ENCODE measurements at regions not wholly inside any gene's neighbourhood (a gene's known extent, or its start where the extent isn't known, plus 50 kb on each side); places are given as distances from the start of the nearest gene placed in this dataset.

DNA sequence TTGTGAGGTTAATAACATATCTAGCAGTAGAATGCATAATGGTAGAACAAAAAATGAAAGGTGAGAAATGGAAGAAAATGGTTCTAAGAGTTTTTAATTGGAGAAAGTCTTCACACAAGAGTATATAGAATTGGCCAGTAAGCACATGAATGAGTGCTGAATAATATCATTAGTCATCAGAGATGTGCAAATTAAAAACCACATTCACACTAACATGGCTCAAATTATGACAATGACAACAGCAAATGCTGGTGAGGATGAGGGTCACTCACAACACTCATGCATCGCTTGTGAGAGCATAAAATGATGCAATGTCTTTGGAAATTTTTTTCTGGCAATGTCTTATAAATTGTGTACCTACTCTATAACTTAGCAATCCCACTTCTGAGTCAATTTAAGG is 1355.4 kb upstream of the ACVR2A start:
- H3K4me3 ChIP-seq (ENCODE audit: low read length) = no peak overlapping the region
- H3K27me3 ChIP-seq (ENCODE audit: control insufficient read depth, insufficient read depth, low read length) = no peaks in the 10 kb centered on the region
- no peak overlapping the region for H3K27ac ChIP-seq (ENCODE audit: low read length)
- peaks cover under 1% of the 10 kb centered on the region for H3K9me3 ChIP-seq (replicated peaks; ENCODE audit: control insufficient read depth, low read depth, low read length)
- WGBS (ENCODE audit: insufficient coverage) = no CpG with 5 or more reads among the region's 1 CpG
- H3K4me1 ChIP-seq (ENCODE audit: control insufficient read depth, insufficient read depth, low read length) = no peaks in the 10 kb centered on the region
- H3K36me3 ChIP-seq (ENCODE audit: control insufficient read depth, insufficient read depth, low read length) = no peaks in the 10 kb centered on the region
- no peak for DNase-seq

DNA sequence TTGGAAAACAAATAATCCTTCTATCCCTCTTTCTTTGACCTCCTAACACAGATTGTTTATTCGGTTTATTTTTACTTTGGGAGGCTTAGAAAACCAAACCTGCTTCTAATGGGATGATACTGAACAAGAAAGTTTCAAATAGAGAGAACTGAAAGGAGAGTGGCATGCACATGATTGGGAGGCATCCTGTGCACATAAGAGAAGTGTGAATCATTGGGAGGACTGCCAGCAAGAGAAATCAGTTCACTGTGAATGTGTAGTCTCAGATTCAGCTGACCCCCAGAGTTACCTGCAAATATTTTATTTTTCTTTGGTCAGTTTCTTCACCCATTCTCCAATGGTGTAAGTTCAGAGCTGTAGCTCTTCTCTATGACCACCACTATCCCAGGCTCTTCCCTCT is 1363.2 kb upstream of the ACVR2A start:
- no CpG with 5 or more reads among the region's 1 CpG for WGBS (ENCODE audit: insufficient coverage)
- H3K9me3 ChIP-seq (replicated peaks; ENCODE audit: control insufficient read depth, low read depth, low read length) = no peaks in the 10 kb centered on the region
- DNase-seq = no peak
- no peaks in the 10 kb centered on the region for H3K36me3 ChIP-seq (ENCODE audit: control insufficient read depth, insufficient read depth, low read length)
- no peaks in the 10 kb centered on the region for H3K27me3 ChIP-seq (ENCODE audit: control insufficient read depth, insufficient read depth, low read length)
- no peaks in the 10 kb centered on the region for H3K4me1 ChIP-seq (ENCODE audit: control insufficient read depth, insufficient read depth, low read length)
- no peak overlapping the region for H3K27ac ChIP-seq (ENCODE audit: low read length)
- H3K4me3 ChIP-seq (ENCODE audit: low read length) = no peak overlapping the region

DNA sequence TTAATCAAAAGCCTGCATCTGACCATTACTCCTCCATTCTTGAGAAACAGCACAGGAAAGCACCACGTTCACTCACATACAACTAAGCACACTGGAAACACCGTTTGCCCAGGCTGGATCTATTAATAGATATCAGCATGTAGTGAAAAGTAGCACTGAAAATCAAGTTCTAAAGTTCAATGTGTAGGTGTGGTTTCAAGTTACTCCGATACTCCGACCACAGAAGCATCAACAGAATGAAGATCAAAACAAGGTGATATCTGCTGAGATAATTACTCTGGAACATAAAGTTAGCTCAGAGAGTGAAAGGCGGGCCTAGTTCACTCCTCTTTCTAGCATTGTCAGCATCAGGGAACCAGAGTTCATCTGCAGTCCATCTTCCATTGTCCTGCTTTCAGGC is 1367.4 kb upstream of the ACVR2A start:
- Histone ChIP-seq H3K9me3 (replicated peaks; ENCODE audit: control insufficient read depth, low read depth, low read length) (no peaks in the 10 kb centered on the region), H3K4me3 (ENCODE audit: low read length) (no peak overlapping the region), H3K27ac (ENCODE audit: low read length) (no peak overlapping the region), H3K36me3 (ENCODE audit: control insufficient read depth, insufficient read depth, low read length) (no peaks in the 10 kb centered on the region), H3K27me3 (ENCODE audit: control insufficient read depth, insufficient read depth, low read length) (no peaks in the 10 kb centered on the region), H3K4me1 (ENCODE audit: control insufficient read depth, insufficient read depth, low read length) (no peaks in the 10 kb centered on the region)
- DNase-seq = no peak
- WGBS (ENCODE audit: insufficient coverage) = 83% methylated on average over 3 of the region's 5 CpGs

DNA sequence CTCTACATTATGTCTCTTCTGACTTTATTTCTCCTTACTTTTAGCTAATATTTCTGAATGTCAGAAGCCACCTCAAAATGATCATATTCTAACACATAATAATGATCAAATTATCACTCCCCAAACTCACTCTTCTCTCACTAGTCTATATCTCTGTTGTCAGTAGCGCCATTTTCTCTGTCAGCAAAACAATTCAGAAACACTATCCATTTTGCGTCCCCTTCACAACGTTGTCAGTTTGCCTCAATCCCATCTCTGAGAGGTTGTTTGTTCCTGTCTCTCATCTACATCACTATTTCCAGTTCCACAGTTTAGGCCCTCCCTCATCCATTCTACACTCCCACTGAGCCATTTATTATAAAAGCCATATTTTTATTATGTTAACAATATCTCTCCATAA is 1376.3 kb upstream of the ACVR2A start:
- Histone ChIP-seq H3K9me3 (replicated peaks; ENCODE audit: control insufficient read depth, low read depth, low read length) (no peaks in the 10 kb centered on the region), H3K4me1 (ENCODE audit: control insufficient read depth, insufficient read depth, low read length) (no peaks in the 10 kb centered on the region), H3K36me3 (ENCODE audit: control insufficient read depth, insufficient read depth, low read length) (no peaks in the 10 kb centered on the region), H3K27me3 (ENCODE audit: control insufficient read depth, insufficient read depth, low read length) (no peaks in the 10 kb centered on the region), H3K4me3 (ENCODE audit: low read length) (no peak overlapping the region), H3K27ac (ENCODE audit: low read length) (no peak overlapping the region)
- 80% methylated on average over 3 of the region's 3 CpGs for WGBS (ENCODE audit: insufficient coverage)
- DNase-seq = no peak

DNA sequence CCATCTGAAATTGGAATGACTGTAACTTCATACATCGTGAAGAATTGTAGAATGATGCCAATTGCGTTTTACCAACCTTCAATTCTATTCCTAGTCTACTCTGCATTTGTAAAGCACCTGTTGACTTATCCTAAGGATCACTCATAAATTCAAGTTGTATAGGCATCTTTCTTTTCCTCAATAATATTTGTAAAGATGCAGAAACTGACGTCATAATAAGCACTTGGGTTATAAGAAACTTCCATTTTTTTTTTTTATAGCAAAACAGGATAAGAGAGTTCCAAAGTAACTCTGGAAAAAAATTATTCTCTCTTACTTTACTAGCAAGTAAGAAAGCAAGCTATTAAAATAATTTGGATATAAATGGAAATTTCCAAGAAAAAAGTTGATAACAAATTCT is 1377.4 kb upstream of the ACVR2A start:
- Histone ChIP-seq H3K27ac (ENCODE audit: low read length) (no peak overlapping the region), H3K36me3 (ENCODE audit: control insufficient read depth, insufficient read depth, low read length) (no peaks in the 10 kb centered on the region), H3K9me3 (replicated peaks; ENCODE audit: control insufficient read depth, low read depth, low read length) (no peaks in the 10 kb centered on the region), H3K4me3 (ENCODE audit: low read length) (no peak overlapping the region), H3K27me3 (ENCODE audit: control insufficient read depth, insufficient read depth, low read length) (no peaks in the 10 kb centered on the region), H3K4me1 (ENCODE audit: control insufficient read depth, insufficient read depth, low read length) (no peaks in the 10 kb centered on the region)
- no peak for DNase-seq
- no CpG with 5 or more reads among the region's 3 CpGs for WGBS (ENCODE audit: insufficient coverage)

DNA sequence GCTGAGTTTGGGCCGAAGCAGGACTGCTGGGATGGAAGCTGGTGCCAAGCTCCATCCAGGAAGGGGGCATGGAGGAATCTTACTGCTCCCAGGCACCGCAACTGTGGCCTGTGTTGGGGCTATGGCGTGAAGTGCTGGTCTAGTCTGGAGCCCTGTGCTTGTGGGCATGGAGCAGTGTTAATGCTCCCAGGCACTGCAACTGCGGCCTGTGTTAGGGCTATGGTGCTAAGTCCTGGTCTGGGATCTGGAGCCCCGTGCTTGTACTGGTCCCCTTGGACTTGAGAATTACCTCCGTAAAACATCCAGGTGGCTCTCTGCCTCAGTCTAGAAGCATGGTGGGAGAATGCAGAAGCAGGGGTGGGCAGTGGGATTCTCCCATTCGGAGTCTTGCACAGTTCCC is 1379.4 kb upstream of the ACVR2A start:
- H3K27ac ChIP-seq (ENCODE audit: low read length) = no peak overlapping the region
- H3K9me3 ChIP-seq (replicated peaks; ENCODE audit: control insufficient read depth, low read depth, low read length) = peaks cover 1% of the 10 kb centered on the region
- H3K27me3 ChIP-seq (ENCODE audit: control insufficient read depth, insufficient read depth, low read length) = no peaks in the 10 kb centered on the region
- DNase-seq = no peak
- no peaks in the 10 kb centered on the region for H3K4me1 ChIP-seq (ENCODE audit: control insufficient read depth, insufficient read depth, low read length)
- H3K4me3 ChIP-seq (ENCODE audit: low read length) = no peak overlapping the region
- WGBS (ENCODE audit: insufficient coverage) = 85% methylated on average over 5 of the region's 7 CpGs
- H3K36me3 ChIP-seq (ENCODE audit: control insufficient read depth, insufficient read depth, low read length) = no peaks in the 10 kb centered on the region

DNA sequence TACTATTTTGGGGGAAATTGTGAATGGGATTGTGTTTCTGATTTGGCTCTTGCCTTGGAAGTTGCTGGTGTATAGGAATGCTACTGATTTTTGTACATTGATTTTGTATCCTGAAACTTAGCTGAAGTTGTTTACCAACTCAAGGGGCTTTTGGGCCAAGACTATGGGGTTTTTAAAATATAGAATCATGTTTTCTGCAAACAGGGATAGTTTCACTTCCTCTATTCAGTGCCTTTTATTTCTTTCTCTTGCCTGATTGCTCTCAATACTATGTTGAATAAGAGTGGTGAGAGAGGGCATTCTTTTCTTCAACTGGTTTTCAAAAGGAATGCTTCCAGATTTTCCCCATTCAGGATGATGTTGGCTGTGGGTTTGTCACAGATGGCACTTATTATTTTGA is 1383.8 kb upstream of the ACVR2A start:
- no peaks in the 10 kb centered on the region for H3K27me3 ChIP-seq (ENCODE audit: control insufficient read depth, insufficient read depth, low read length)
- no peak overlapping the region for H3K4me3 ChIP-seq (ENCODE audit: low read length)
- no peak for DNase-seq
- no peaks in the 10 kb centered on the region for H3K4me1 ChIP-seq (ENCODE audit: control insufficient read depth, insufficient read depth, low read length)
- no peaks in the 10 kb centered on the region for H3K36me3 ChIP-seq (ENCODE audit: control insufficient read depth, insufficient read depth, low read length)
- no peak overlapping the region for H3K27ac ChIP-seq (ENCODE audit: low read length)
- H3K9me3 ChIP-seq (replicated peaks; ENCODE audit: control insufficient read depth, low read depth, low read length) = peaks cover 20% of the 10 kb centered on the region

DNA sequence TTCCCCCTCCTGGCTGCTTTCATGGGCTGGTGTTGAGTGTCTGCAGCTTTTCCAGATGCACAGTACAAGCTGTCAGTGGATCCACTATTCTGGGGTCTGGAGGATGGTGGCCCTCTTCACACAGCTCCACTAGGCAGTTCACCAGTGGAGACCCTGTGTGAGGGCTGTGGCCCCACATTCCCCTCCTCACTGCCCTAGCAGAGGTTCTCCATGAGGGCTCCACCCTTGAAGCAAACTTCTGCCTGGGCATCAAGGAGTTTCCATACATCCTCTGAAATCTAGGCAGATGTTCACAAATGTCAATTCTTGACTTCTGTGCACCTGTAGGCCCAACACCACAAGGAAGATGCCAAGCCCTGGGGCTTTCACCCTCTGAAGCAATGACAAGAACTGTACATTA is 1386.2 kb upstream of the ACVR2A start:
- no peak for DNase-seq
- no peak overlapping the region for H3K27ac ChIP-seq (ENCODE audit: low read length)

DNA sequence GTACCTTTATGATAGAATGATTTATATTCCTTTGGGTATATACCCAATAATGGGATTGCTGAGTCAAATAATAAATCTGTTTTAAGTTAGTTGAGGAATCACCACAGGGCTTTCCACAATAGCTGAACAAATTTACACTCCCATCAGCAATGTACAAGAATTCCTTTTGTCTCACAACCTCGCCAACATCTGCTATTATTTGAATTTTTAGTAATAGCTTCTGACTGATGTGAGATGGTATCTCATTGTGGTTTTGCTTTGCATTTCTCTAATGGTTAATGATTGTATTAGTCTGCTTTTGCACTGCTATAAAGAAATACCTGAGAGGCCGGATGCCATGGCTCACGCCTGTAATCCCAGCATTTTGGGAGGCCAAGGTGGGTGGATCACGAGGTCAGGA is 1387.6 kb upstream of the ACVR2A start:
- no peak overlapping the region for H3K27ac ChIP-seq (ENCODE audit: low read length)
- no CpG with 5 or more reads among the region's 4 CpGs for WGBS (ENCODE audit: insufficient coverage)

More for the DNA sequence above, 1386.2 kb upstream of the ACVR2A start:
- Histone ChIP-seq H3K9me3 (replicated peaks; ENCODE audit: control insufficient read depth, low read depth, low read length) (peaks cover 20% of the 10 kb centered on the region), H3K4me1 (ENCODE audit: control insufficient read depth, insufficient read depth, low read length) (no peaks in the 10 kb centered on the region), H3K4me3 (ENCODE audit: low read length) (no peak overlapping the region), H3K36me3 (ENCODE audit: control insufficient read depth, insufficient read depth, low read length) (no peaks in the 10 kb centered on the region), H3K27me3 (ENCODE audit: control insufficient read depth, insufficient read depth, low read length) (no peaks in the 10 kb centered on the region)

DNA sequence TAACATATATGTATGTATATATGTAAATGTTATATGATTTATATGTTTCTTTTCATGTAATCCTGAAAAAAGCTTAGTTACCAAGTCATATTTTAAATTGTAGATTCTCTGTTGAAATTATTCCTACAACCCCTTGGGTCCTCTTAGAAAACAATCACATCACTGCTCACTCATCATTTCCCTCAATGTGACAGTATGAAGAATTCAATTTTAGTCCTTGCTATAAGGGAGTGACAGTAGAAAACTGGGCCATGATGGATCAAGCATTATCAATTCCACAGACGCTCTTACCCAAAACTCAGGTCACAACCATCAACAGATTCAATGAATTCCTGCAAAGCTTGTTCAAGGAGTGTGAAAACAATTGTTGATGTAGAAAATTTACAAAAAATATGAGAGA is 1389.5 kb upstream of the ACVR2A start:
- no peaks in the 10 kb centered on the region for H3K27me3 ChIP-seq (ENCODE audit: control insufficient read depth, insufficient read depth, low read length)
- no peak for DNase-seq
- no peaks in the 10 kb centered on the region for H3K36me3 ChIP-seq (ENCODE audit: control insufficient read depth, insufficient read depth, low read length)
- H3K4me1 ChIP-seq (ENCODE audit: control insufficient read depth, insufficient read depth, low read length) = no peaks in the 10 kb centered on the region
- no CpG with 5 or more reads among the region's 1 CpG for WGBS (ENCODE audit: insufficient coverage)
- no peak overlapping the region for H3K27ac ChIP-seq (ENCODE audit: low read length)
- H3K4me3 ChIP-seq (ENCODE audit: low read length) = no peak overlapping the region
- peaks cover 18% of the 10 kb centered on the region for H3K9me3 ChIP-seq (replicated peaks; ENCODE audit: control insufficient read depth, low read depth, low read length)

More for the DNA sequence above, 1387.6 kb upstream of the ACVR2A start:
- Histone ChIP-seq H3K36me3 (ENCODE audit: control insufficient read depth, insufficient read depth, low read length) (no peaks in the 10 kb centered on the region), H3K4me3 (ENCODE audit: low read length) (no peak overlapping the region), H3K9me3 (replicated peaks; ENCODE audit: control insufficient read depth, low read depth, low read length) (peaks cover 20% of the 10 kb centered on the region), H3K27me3 (ENCODE audit: control insufficient read depth, insufficient read depth, low read length) (no peaks in the 10 kb centered on the region), H3K4me1 (ENCODE audit: control insufficient read depth, insufficient read depth, low read length) (no peaks in the 10 kb centered on the region)
- DNase-seq = no peak

DNA sequence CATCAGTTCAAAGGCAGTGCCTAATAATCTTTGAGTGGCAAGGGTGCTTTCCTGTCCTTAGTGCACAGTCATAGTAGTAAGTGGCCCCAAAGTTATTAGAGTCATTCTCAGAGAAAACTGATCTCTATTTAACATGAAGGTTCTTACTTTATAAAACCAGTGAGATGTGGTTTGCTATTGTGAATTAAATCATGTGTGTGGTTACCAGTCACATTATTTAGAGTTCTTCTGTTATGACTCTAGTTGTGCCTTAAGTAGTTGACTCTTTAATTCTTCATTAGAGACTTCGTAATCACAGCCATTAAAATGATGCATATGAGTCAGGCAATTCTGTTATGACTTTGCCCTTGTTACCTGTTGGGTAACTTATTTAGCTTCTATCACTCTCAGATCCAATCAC is 1392.9 kb upstream of the ACVR2A start:
- H3K36me3 ChIP-seq (ENCODE audit: control insufficient read depth, insufficient read depth, low read length) = no peaks in the 10 kb centered on the region
- H3K27ac ChIP-seq (ENCODE audit: low read length) = no peak overlapping the region
- DNase-seq = no peak
- no peaks in the 10 kb centered on the region for H3K9me3 ChIP-seq (replicated peaks; ENCODE audit: control insufficient read depth, low read depth, low read length)
- H3K4me3 ChIP-seq (ENCODE audit: low read length) = no peak overlapping the region
- no peaks in the 10 kb centered on the region for H3K27me3 ChIP-seq (ENCODE audit: control insufficient read depth, insufficient read depth, low read length)
- WGBS (ENCODE audit: insufficient coverage) = no CpG with 5 or more reads among the region's 1 CpG
- no peaks in the 10 kb centered on the region for H3K4me1 ChIP-seq (ENCODE audit: control insufficient read depth, insufficient read depth, low read length)

All from muscle of leg (tissue), 3 donors.